OCI-LY3 (cell line): ENCODE measurements at regions not wholly inside any gene's neighbourhood (a gene's known extent, or its start where the extent isn't known, plus 50 kb on each side); places are given as distances from the start of the nearest gene placed in this dataset.

ENCODE experiments used
- H2AFZ ChIP-seq: fragments of 200-600, 300-600 bp; shearing (Covaris generic); 2 replicates; pipeline ENCODE4 v1.6.0; 2014; ENCODE audit warnings: antibody characterized with exemption, low read depth, low read length
- H3K27ac ChIP-seq: fragments of 200-600, 300-600 bp; sonication (generic); 2 replicates; pipeline ENCODE4 v1.5.1; 2014; ENCODE audit warnings: mild to moderate bottlenecking, low read length, moderate library complexity, mixed read lengths
- H3K27me3 ChIP-seq: fragments of 200-600, 300-600 bp; sonication (generic); 2 replicates; pipeline ENCODE4 v1.6.1; 2014; ENCODE audit warnings: low read depth, low read length, mixed read lengths
- H3K36me3 ChIP-seq: fragments of 200-600, 300-600 bp; sonication (generic); replicated peaks from 2 replicates; pipeline ENCODE3; 2014; ENCODE audit warnings: low read depth, low read length, mixed read lengths
- H3K4me1 ChIP-seq: fragments of 300-600, 200-600 bp; sonication (generic); 2 replicates; pipeline ENCODE4 v1.6.1; 2014; ENCODE audit warnings: low read length, mixed read lengths
- H3K4me2 ChIP-seq: fragments of 200-600, 300-600 bp; sonication (generic); 2 replicates; pipeline ENCODE4 v1.6.1; 2014; ENCODE audit warnings: low read length, mixed read lengths
- H3K4me3 ChIP-seq: fragments of 300-600, 200-600 bp; sonication (generic); 2 replicates; pipeline ENCODE4 v1.5.1; 2014; ENCODE audit warnings: antibody characterized with exemption, mild to moderate bottlenecking, low read length, moderate library complexity
- H3K79me2 ChIP-seq: fragments of 300-600, 200-600 bp; shearing (Covaris generic); 2 replicates; pipeline ENCODE4 v1.6.1; 2014; ENCODE audit warnings: mild to moderate bottlenecking, low read length, mixed read lengths
- H3K9ac ChIP-seq: fragments of 300-600, 200-600 bp; shearing (Covaris generic); 2 replicates; pipeline ENCODE4 v1.6.0; 2014; ENCODE audit warnings: mild to moderate bottlenecking, low read length, moderate library complexity
- H3K9me3 ChIP-seq: fragments of 200-600, 300-600 bp; shearing (Covaris generic); 2 replicates; pipeline ENCODE4 v1.6.1; 2014; ENCODE audit warnings: low read length, mixed read lengths; ENCODE audit not compliant: insufficient read depth
- H4K20me1 ChIP-seq: fragments of 200-600, 300-600 bp; sonication (generic); 2 replicates; pipeline ENCODE4 v1.6.1; 2016; ENCODE audit warnings: low read length, mixed read lengths; ENCODE audit not compliant: insufficient read depth
- CTCF ChIP-seq: fragments of 200-600, 300-600 bp; sonication (generic); IDR thresholded peaks from 2 replicates; pipeline ENCODE4 v1.5.1; 2014; ENCODE audit warnings: antibody characterized with exemption, low read length, low read depth
- EZH2phosphoT487 ChIP-seq: fragments of 200-600 bp; shearing (Covaris generic); IDR thresholded peaks from 2 replicates; pipeline ENCODE4 v1.6.1; 2018; ENCODE audit warnings: antibody characterized with exemption, mixed run types, low read depth

- H3K27ac ChIP-seq, result no peak overlapping the region
- H3K27me3 ChIP-seq, result no peaks in the 10 kb centered on the region
- H3K79me2 ChIP-seq, result no peaks in the 10 kb centered on the region
- H3K36me3 ChIP-seq, result no peaks in the 10 kb centered on the region
- 0 out of 2 replicates have a peak overlapping the region, but pooled peaks have one; percentile 3 for H2AFZ ChIP-seq
- no peak overlapping the region for H3K4me2 ChIP-seq
- H3K9ac ChIP-seq, result no peak overlapping the region
- H3K4me3 ChIP-seq, result no peak overlapping the region
- H3K9me3 ChIP-seq, result no peaks in the 10 kb centered on the region
- TF ChIP-seq EZH2phosphoT487 (no peak), CTCF (no peak)
- no peaks in the 10 kb centered on the region for H4K20me1 ChIP-seq
- H3K4me1 ChIP-seq, result no peaks in the 10 kb centered on the region
Observed at GRCh38 chr2:51231071-51231470, 199.1 kb upstream of the NRXN1 start.

- Histone ChIP-seq H3K4me1 (no peaks in the 10 kb centered on the region), H3K4me3 (no peak overlapping the region), H2AFZ (no peak overlapping the region), H3K4me2 (no peak overlapping the region), H3K27ac (no peak overlapping the region), H4K20me1 (no peaks in the 10 kb centered on the region), H3K9me3 (no peaks in the 10 kb centered on the region), H3K9ac (no peak overlapping the region), H3K79me2 (no peaks in the 10 kb centered on the region), H3K36me3 (no peaks in the 10 kb centered on the region), H3K27me3 (no peaks in the 10 kb centered on the region)
- TF ChIP-seq CTCF (no peak), EZH2phosphoT487 (no peak)
Observed at GRCh38 chr2:51225377-51225776, 193.4 kb upstream of the NRXN1 start.

GRCh38 chr2:51224790-51225189 lies 192.9 kb upstream of the NRXN1 start:
- Histone ChIP-seq H3K9me3 (no peaks in the 10 kb centered on the region), H3K9ac (no peak overlapping the region), H4K20me1 (no peaks in the 10 kb centered on the region), H3K4me2 (no peak overlapping the region), H3K4me3 (no peak overlapping the region), H3K36me3 (no peaks in the 10 kb centered on the region), H3K79me2 (no peaks in the 10 kb centered on the region), H3K27ac (no peak overlapping the region), H2AFZ (no peak overlapping the region), H3K4me1 (no peaks in the 10 kb centered on the region), H3K27me3 (no peaks in the 10 kb centered on the region)
- TF ChIP-seq EZH2phosphoT487, result no peak
- no peak for TF ChIP-seq CTCF

- Histone ChIP-seq H3K9ac (no peak overlapping the region), H3K9me3 (no peaks in the 10 kb centered on the region), H2AFZ (no peak overlapping the region), H3K36me3 (no peaks in the 10 kb centered on the region), H3K79me2 (no peaks in the 10 kb centered on the region), H3K27ac (no peak overlapping the region), H3K4me3 (no peak overlapping the region), H3K27me3 (no peaks in the 10 kb centered on the region), H3K4me2 (no peak overlapping the region), H3K4me1 (no peaks in the 10 kb centered on the region), H4K20me1 (no peaks in the 10 kb centered on the region)
- TF ChIP-seq EZH2phosphoT487 (no peak), CTCF (no peak)
Observed at GRCh38 chr2:51222106-51222505, 190.2 kb upstream of the NRXN1 start.
